PC-3 (cell line): ENCODE measurements at regions not wholly inside any gene's neighbourhood (a gene's known extent, or its start where the extent isn't known, plus 50 kb on each side); places are given as distances from the start of the nearest gene placed in this dataset.

ENCODE experiments used
- ATAC-seq: fragments of 200-7000 bp; cut with Tn5 transposase; 2 replicates; pipeline ENCODE4 v1.9.1; 2020; ENCODE audit warnings: mild to moderate bottlenecking, moderate library complexity
- BruUV-seq: library from RNA; stranded (reverse); fragments of 400-500 nt; replicated peaks from 2 replicates; lab custom pipeline; 2021; lab: Mats Ljungman, UMichigan
- CTCF ChIA-PET: fragments of 300-600 bp; sonication (Branson Sonifier 250); formaldehyde crosslinking; loops from one replicate; lab custom pipeline; 2022; ENCODE audit warnings: antibody characterized with exemption; lab: Charles Lee
- POLR2A ChIA-PET: fragments of 300-600 bp; sonication (Branson Sonifier 250); formaldehyde crosslinking; loops from one replicate; lab custom pipeline; 2022; ENCODE audit warnings: antibody characterized with exemption; ENCODE audit not compliant: unreplicated experiment; lab: Charles Lee
- DNase-seq: peaks from one replicate; pipeline ENCODE4 v3.0.0-alpha.2; 2015
- H2AFZ ChIP-seq: fragments of 300-600 bp; sonication (generic); 2 replicates; pipeline ENCODE4 v1.6.0; 2016; ENCODE audit warnings: antibody characterized with exemption, low read length
- H3F3A ChIP-seq: fragments of 300-600 bp; sonication (generic); one replicate; pipeline ENCODE4 v1.6.0; 2017; ENCODE audit warnings: antibody characterized with exemption, low read length, control low read depth, mild to moderate bottlenecking; ENCODE audit not compliant: unreplicated experiment
- H3K27ac ChIP-seq: fragments of 300-600 bp; sonication (generic); 2 replicates; pipeline ENCODE4 v1.5.1; 2016; ENCODE audit warnings: mild to moderate bottlenecking, low read length
- H3K27me3 ChIP-seq: fragments of 300-600 bp; sonication (generic); 2 replicates; pipeline ENCODE4 v1.6.1; 2016; ENCODE audit warnings: low read length, mixed read lengths
- H3K36me3 ChIP-seq: fragments of 300-600 bp; sonication (generic); 2 replicates; pipeline ENCODE4 v1.6.1; 2016; ENCODE audit warnings: low read depth, mixed run types, low read length, mixed read lengths
- H3K4me1 ChIP-seq: fragments of 300-600 bp; sonication (generic); 2 replicates; pipeline ENCODE4 v1.5.1; 2016; ENCODE audit warnings: low read length; ENCODE audit not compliant: insufficient read depth
- H3K4me2 ChIP-seq: fragments of 300-600 bp; sonication (generic); 2 replicates; pipeline ENCODE4 v1.6.0; 2016; ENCODE audit warnings: low read length
- H3K4me3 ChIP-seq: fragments of 300-600 bp; sonication (generic); 2 replicates; pipeline ENCODE4 v1.5.1; 2016; ENCODE audit warnings: mild to moderate bottlenecking, low read length, mixed read lengths
- H3K79me2 ChIP-seq: fragments of 300-600 bp; sonication (generic); 2 replicates; pipeline ENCODE4 v1.6.1; 2017; ENCODE audit warnings: low read length, mixed read lengths
- H3K9ac ChIP-seq: fragments of 300-600 bp; sonication (generic); 2 replicates; pipeline ENCODE4 v1.6.0; 2016; ENCODE audit warnings: mild to moderate bottlenecking, low read length
- H3K9me2 ChIP-seq: fragments of 300-600 bp; sonication (generic); replicated peaks from 2 replicates; pipeline ENCODE4 v1.6.1; 2016; ENCODE audit warnings: mixed run types, low read length, mixed read lengths
- H3K9me3 ChIP-seq: fragments of 300-600 bp; sonication (generic); 2 replicates; pipeline ENCODE4 v1.6.1; 2016; ENCODE audit warnings: low read length, mixed read lengths
- H4K20me1 ChIP-seq: fragments of 300-600 bp; sonication (generic); 2 replicates; pipeline ENCODE4 v1.6.1; 2016; ENCODE audit warnings: low read length, mixed read lengths
- EZH2 ChIP-seq: fragments of 300-600 bp; sonication (generic); IDR thresholded peaks from one replicate; pipeline ENCODE4 v1.6.1; 2017; ENCODE audit warnings: antibody characterized with exemption, mild to moderate bottlenecking, low read length; ENCODE audit not compliant: unreplicated experiment
- EZH2phosphoT487 ChIP-seq: fragments of 300-600 bp; sonication (generic); IDR thresholded peaks from 2 replicates; pipeline ENCODE4 v1.6.1; 2018; ENCODE audit warnings: mild to moderate bottlenecking, antibody characterized with exemption, low read length, borderline replicate concordance
- intact Hi-C: fragments of 100-400 bp; cut with micrococcal nuclease; formaldehyde crosslinking; loops from 2 replicates; pipeline ENCODE4 v1.9.0; 2023
- TF ChIP-seq, protein P1 (sequence below): fragments of 300-600 bp; sonication (generic); conservative IDR thresholded peaks from 2 replicates; pipeline ENCODE4 v1.5.1; 2017; ENCODE audit warnings: antibody characterized with exemption, low read depth, mild to moderate bottlenecking, low read length

DNA sequence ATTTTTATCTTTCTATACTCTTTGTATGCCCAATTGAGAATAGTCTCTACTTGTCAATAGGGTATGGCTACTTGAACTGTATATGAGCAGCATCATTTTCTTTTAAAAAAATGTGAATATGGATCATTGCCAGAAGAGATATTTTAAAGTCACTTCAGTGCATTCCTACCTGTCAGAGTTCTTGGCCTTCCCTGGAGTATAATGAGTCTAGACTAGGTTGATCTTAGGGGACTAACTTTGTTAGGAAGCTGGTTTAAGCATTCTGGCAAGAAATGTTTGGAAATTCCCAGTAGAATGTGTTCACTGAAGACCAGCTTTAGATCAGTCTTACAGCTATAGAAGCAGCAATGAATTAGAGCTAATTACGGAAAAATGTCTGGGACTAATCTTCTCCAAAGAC, 178.2 kb downstream of the FAT4 start:
- no peak overlapping the region for H3K9ac ChIP-seq
- H2AFZ ChIP-seq: no peak overlapping the region
- DNase-seq (no peak), ATAC-seq (no peak)
- H3K9me2 ChIP-seq: no peaks in the 10 kb centered on the region
- POLR2A ChIA-PET: no interaction called here
- H3K27ac ChIP-seq: no peak overlapping the region
- H3K4me3 ChIP-seq: no peak overlapping the region
- H3K27me3 ChIP-seq: no peaks in the 10 kb centered on the region
- BruUV-seq: no TSS peak
- H3K4me2 ChIP-seq: no peak overlapping the region
- no peaks in the 10 kb centered on the region for H3K36me3 ChIP-seq
- no peaks in the 10 kb centered on the region for H4K20me1 ChIP-seq
- intact Hi-C loops: no loop called here
- CTCF ChIA-PET: no interaction called here
- no peaks in the 10 kb centered on the region for H3K4me1 ChIP-seq
- no peaks in the 10 kb centered on the region for H3K9me3 ChIP-seq
- H3K79me2 ChIP-seq: no peaks in the 10 kb centered on the region
- TF ChIP-seq, protein P1, sequence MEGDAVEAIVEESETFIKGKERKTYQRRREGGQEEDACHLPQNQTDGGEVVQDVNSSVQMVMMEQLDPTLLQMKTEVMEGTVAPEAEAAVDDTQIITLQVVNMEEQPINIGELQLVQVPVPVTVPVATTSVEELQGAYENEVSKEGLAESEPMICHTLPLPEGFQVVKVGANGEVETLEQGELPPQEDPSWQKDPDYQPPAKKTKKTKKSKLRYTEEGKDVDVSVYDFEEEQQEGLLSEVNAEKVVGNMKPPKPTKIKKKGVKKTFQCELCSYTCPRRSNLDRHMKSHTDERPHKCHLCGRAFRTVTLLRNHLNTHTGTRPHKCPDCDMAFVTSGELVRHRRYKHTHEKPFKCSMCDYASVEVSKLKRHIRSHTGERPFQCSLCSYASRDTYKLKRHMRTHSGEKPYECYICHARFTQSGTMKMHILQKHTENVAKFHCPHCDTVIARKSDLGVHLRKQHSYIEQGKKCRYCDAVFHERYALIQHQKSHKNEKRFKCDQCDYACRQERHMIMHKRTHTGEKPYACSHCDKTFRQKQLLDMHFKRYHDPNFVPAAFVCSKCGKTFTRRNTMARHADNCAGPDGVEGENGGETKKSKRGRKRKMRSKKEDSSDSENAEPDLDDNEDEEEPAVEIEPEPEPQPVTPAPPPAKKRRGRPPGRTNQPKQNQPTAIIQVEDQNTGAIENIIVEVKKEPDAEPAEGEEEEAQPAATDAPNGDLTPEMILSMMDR: no peak
- no peak for TF ChIP-seq EZH2
- TF ChIP-seq EZH2phosphoT487: no peak
- no peaks in the 10 kb centered on the region for H3F3A ChIP-seq

DNA sequence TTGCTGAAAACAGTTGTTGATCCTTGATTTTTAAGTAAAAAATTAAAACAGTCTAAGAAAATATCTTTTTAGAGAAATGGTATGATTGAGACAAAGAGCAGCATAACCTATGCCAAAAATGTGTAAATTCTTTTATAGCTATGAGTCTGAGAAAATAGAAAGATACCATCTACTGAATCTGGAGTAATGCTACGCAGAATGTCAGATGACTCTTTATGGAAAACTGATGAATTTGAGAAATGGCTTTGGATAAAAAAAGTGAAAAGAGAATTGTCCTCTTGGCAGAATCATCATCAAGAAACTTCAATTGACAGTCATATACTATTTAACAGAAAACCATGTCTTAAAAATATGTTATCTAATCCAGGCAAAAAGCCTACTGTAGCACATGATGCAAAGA, 183.1 kb downstream of the FAT4 start:
- Histone ChIP-seq H3K4me1 (no peaks in the 10 kb centered on the region), H3K9me3 (no peaks in the 10 kb centered on the region), H3K4me2 (no peak overlapping the region), H3K27me3 (no peaks in the 10 kb centered on the region), H3K9me2 (no peaks in the 10 kb centered on the region), H3K4me3 (no peak overlapping the region), H4K20me1 (no peaks in the 10 kb centered on the region), H3K9ac (no peak overlapping the region), H3K27ac (no peak overlapping the region), H3F3A (no peaks in the 10 kb centered on the region), H2AFZ (no peak overlapping the region), H3K36me3 (no peaks in the 10 kb centered on the region), H3K79me2 (no peaks in the 10 kb centered on the region)
- ChIA-PET POLR2A (no interaction called here), CTCF (no interaction called here)
- intact Hi-C loops: no loop called here
- no peak for TF ChIP-seq EZH2
- no peak for TF ChIP-seq EZH2phosphoT487
- TF ChIP-seq, protein P1: no peak
- no peak for ATAC-seq
- BruUV-seq: no TSS peak
- no peak for DNase-seq

DNA sequence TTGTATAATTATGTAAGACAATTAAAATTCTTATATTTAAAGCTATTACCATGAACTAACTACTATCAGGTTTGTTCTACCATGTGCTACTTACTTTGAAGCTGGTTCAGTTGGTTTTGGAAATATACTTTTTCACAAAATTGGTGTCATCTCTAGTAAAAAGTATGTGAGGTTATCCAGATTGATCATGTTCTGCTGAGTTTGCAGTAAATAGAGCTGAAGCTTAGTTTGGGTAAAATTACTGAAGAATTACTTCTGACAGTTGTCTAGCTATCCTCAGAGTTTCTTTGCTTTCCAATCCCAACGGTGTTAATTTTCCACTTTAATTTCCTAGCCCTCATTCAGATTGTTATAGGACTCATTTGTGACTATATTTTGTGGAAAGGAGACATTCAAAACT, 184.2 kb downstream of the FAT4 start:
- DNase-seq: no peak
- intact Hi-C loops: no loop called here
- Histone ChIP-seq H3K27me3 (no peaks in the 10 kb centered on the region), H3K27ac (no peak overlapping the region), H3K4me3 (no peak overlapping the region), H3K79me2 (no peaks in the 10 kb centered on the region), H3K4me1 (no peaks in the 10 kb centered on the region), H3K9ac (no peak overlapping the region), H3K4me2 (no peak overlapping the region), H3K36me3 (no peaks in the 10 kb centered on the region), H2AFZ (no peak overlapping the region), H3K9me3 (no peaks in the 10 kb centered on the region), H4K20me1 (no peaks in the 10 kb centered on the region), H3K9me2 (no peaks in the 10 kb centered on the region), H3F3A (no peaks in the 10 kb centered on the region)
- TF ChIP-seq, protein P1: no peak
- TF ChIP-seq EZH2 (no peak), EZH2phosphoT487 (no peak)
- ATAC-seq: no peak
- BruUV-seq: no TSS peak
- ChIA-PET POLR2A (no interaction called here), CTCF (no interaction called here)
